ENCODE measurements at regions not wholly inside any gene's neighbourhood (a gene's known extent, or its start where the extent isn't known, plus 50 kb on each side); places are given as distances from the start of the nearest gene placed in this dataset.

GRCh38 chr14:94681300-94682060 lies 69.3 kb downstream of the SERPINA3 start:
- no peaks in the 10 kb centered on the region for H3K27me3 ChIP-seq (ENCODE audit: control insufficient read depth in 1 of 2, insufficient read depth in 2 of 2, low read length in 2 of 2)
- H3K9ac ChIP-seq (ENCODE audit: low read length) = no peak overlapping the region
- H3K4me1 ChIP-seq (ENCODE audit: insufficient read depth, low read length) = peaks cover 7% of the 10 kb centered on the region
- no peak overlapping the region for H3K27ac ChIP-seq (ENCODE audit: low read depth, low read length)
- H3K36me3 ChIP-seq (ENCODE audit: insufficient read depth, low read length) = no peaks in the 10 kb centered on the region
- H3K4me3 ChIP-seq (ENCODE audit: low read depth in 1 of 2, low read length in 2 of 2) = no peak overlapping the region
- H3K9me3 ChIP-seq (ENCODE audit: low read length) = no peaks in the 10 kb centered on the region

GRCh38 chr14:94680862-94681288 lies 68.7 kb downstream of the SERPINA3 start:
- Histone ChIP-seq H3K9ac (ENCODE audit: low read length) (no peak overlapping the region), H3K27ac (ENCODE audit: low read depth, low read length) (no peak overlapping the region), H3K4me3 (ENCODE audit: low read depth in 1 of 2, low read length in 2 of 2) (no peak overlapping the region), H3K4me1 (ENCODE audit: insufficient read depth, low read length) (peaks cover 7% of the 10 kb centered on the region), H3K36me3 (ENCODE audit: insufficient read depth, low read length) (no peaks in the 10 kb centered on the region), H3K27me3 (ENCODE audit: control insufficient read depth in 1 of 2, insufficient read depth in 2 of 2, low read length in 2 of 2) (no peaks in the 10 kb centered on the region), H3K9me3 (ENCODE audit: low read length) (no peaks in the 10 kb centered on the region)

DNA sequence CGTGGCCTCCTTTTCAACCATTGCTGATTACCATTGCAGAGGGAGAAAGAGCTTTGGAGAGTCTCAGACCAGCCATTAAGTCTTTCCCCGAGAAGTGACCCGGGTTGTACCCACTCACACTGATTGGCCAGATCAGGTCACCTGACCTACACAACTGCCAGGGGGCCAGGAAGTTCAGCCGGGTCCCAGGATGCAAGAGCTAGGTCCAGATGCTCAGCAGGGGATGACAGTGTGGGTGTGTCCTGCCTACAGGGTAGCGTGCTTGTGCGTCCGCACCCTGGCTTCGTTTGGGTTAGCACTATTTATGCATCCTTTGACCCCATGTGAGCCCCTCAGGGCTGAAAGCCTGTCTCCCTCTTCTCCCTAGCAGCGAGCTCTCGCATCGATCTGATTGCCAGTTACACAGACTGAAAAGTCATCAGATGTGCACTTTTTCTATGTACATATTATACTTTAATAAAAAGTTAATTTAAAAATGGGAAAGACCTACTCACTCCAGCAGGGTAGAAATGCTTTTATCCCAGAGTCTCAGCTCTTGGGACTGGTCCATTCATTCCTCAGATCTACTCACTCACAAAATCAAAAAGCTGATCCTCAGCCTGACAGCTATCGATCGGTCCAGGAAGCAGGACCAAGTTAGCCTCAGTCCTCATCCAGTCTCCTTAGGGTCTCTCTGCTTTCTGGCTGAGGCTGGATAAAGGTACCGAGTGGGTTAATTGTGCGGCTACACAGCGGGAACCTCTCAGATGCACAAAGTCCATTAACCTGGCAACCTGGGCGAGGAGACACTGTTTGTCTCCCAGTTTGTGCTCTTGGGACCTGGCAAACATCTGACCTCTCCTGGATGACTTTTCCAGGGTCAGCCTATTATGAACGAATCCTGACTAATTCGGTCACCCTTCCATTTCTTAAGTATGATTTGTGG lies 68.0 kb downstream of the SERPINA3 start:
- peaks cover 7% of the 10 kb centered on the region for H3K4me1 ChIP-seq (ENCODE audit: insufficient read depth, low read length)
- H3K36me3 ChIP-seq (ENCODE audit: insufficient read depth, low read length) = no peaks in the 10 kb centered on the region
- no peak overlapping the region for H3K27ac ChIP-seq (ENCODE audit: low read depth, low read length)
- no peak overlapping the region for H3K9ac ChIP-seq (ENCODE audit: low read length)
- no peaks in the 10 kb centered on the region for H3K9me3 ChIP-seq (ENCODE audit: low read length)
- H3K4me3 ChIP-seq (ENCODE audit: low read depth in 1 of 2, low read length in 2 of 2) = no peak overlapping the region
- H3K27me3 ChIP-seq (ENCODE audit: control insufficient read depth in 1 of 2, insufficient read depth in 2 of 2, low read length in 2 of 2) = no peaks in the 10 kb centered on the region

DNA sequence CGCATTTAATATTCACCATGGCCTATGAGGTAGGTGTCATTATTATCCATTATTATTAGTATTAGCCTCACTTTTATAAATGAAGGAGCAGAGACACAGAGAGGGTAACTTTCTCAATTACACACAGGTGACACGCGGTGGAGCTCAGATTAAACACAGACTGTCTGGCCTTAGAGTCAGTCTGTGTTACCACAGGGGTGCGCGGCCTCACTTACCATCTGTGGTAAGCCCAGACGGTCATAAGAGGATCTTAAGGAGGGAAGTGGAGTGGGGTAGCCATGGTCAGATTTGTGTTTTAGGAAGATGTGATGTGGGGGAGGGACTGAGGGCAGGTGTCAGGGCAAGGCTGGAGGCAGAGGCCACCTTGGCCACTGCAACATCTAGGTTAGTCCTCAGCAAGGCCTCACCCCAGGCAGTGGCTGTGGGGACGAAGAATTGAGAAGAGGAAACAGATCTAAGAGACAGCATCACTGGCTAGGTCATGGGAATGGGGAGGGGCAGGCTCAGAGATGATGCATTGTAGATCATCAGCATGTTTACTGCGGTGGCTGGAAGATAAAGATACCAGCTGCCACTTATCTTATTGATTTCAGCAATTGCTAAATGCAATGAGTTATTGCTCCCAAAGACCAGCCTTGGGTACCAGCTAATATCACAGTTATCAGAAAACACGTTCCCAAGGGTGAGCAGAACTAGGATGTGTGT lies 67.1 kb downstream of the SERPINA3 start:
- no peak overlapping the region for H3K27ac ChIP-seq (ENCODE audit: low read depth, low read length)
- H3K9ac ChIP-seq (ENCODE audit: low read length) = no peak overlapping the region
- H3K9me3 ChIP-seq (ENCODE audit: low read length) = no peaks in the 10 kb centered on the region
- H3K4me3 ChIP-seq (ENCODE audit: low read depth in 1 of 2, low read length in 2 of 2) = no peak overlapping the region
- no peaks in the 10 kb centered on the region for H3K36me3 ChIP-seq (ENCODE audit: insufficient read depth, low read length)
- peaks cover 7% of the 10 kb centered on the region for H3K4me1 ChIP-seq (ENCODE audit: insufficient read depth, low read length)
- H3K27me3 ChIP-seq (ENCODE audit: control insufficient read depth in 1 of 2, insufficient read depth in 2 of 2, low read length in 2 of 2) = no peaks in the 10 kb centered on the region

DNA sequence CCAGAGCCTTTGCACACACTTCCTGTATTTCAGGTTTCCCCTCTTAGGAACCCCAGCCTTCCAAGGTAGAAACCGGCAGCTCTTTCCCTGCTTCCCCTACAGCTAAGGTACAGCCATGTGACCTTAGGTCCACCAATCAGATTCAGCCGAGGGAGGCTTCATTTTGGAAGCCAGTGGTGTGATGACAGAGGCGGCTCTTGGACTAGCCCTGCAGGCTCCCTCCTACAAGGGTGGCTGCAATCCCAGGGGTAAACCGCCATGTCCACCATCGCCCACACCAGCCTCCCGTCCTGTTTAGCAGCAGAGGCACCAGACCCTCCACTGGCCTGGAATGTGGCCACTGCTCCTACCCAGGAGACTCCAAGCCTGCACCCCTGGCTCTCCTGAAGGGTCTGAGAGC lies 65.6 kb downstream of the SERPINA3 start:
- no peak overlapping the region for H3K9ac ChIP-seq (ENCODE audit: low read length)
- no peak overlapping the region for H3K4me3 ChIP-seq (ENCODE audit: low read depth in 1 of 2, low read length in 2 of 2)
- no peak overlapping the region for H3K27ac ChIP-seq (ENCODE audit: low read depth, low read length)
- no peaks in the 10 kb centered on the region for H3K9me3 ChIP-seq (ENCODE audit: low read length)
- H3K36me3 ChIP-seq (ENCODE audit: insufficient read depth, low read length) = no peaks in the 10 kb centered on the region
- H3K27me3 ChIP-seq (ENCODE audit: control insufficient read depth in 1 of 2, insufficient read depth in 2 of 2, low read length in 2 of 2) = no peaks in the 10 kb centered on the region
- peaks cover 7% of the 10 kb centered on the region for H3K4me1 ChIP-seq (ENCODE audit: insufficient read depth, low read length)

DNA sequence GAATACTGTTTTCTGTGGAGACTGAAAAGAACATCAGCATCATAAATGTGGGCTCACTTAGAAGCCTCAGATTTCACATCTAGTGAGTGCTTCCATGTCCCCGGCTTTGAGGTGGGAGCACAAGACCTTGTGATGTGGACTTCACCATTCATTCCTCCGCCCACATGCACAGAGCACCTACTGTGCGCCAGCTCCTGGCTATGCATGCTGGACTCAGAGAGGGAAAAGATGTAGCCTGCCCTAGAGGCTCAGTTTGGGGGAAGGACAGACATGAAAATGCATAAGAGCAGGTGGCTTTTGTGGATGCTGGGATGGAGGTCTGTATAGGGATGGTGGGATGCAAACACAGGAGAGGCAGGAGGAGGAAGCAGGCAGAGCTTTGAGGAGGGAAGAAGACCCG lies 65.0 kb downstream of the SERPINA3 start:
- Histone ChIP-seq H3K27ac (ENCODE audit: low read depth, low read length) (no peak overlapping the region), H3K27me3 (ENCODE audit: control insufficient read depth in 1 of 2, insufficient read depth in 2 of 2, low read length in 2 of 2) (no peaks in the 10 kb centered on the region), H3K9me3 (ENCODE audit: low read length) (no peaks in the 10 kb centered on the region), H3K4me1 (ENCODE audit: insufficient read depth, low read length) (peaks cover 7% of the 10 kb centered on the region), H3K4me3 (ENCODE audit: low read depth in 1 of 2, low read length in 2 of 2) (no peak overlapping the region), H3K36me3 (ENCODE audit: insufficient read depth, low read length) (no peaks in the 10 kb centered on the region), H3K9ac (ENCODE audit: low read length) (no peak overlapping the region)

GRCh38 chr14:94676495-94677185 lies 64.4 kb downstream of the SERPINA3 start:
- H3K4me1 ChIP-seq (ENCODE audit: insufficient read depth, low read length) = peaks cover 7% of the 10 kb centered on the region
- H3K4me3 ChIP-seq (ENCODE audit: low read depth in 1 of 2, low read length in 2 of 2) = no peak overlapping the region
- no peaks in the 10 kb centered on the region for H3K9me3 ChIP-seq (ENCODE audit: low read length)
- no peaks in the 10 kb centered on the region for H3K36me3 ChIP-seq (ENCODE audit: insufficient read depth, low read length)
- H3K27me3 ChIP-seq (ENCODE audit: control insufficient read depth in 1 of 2, insufficient read depth in 2 of 2, low read length in 2 of 2) = no peaks in the 10 kb centered on the region
- H3K9ac ChIP-seq (ENCODE audit: low read length) = no peak overlapping the region
- H3K27ac ChIP-seq (ENCODE audit: low read depth, low read length) = no peak overlapping the region

- Histone ChIP-seq H3K4me1 (ENCODE audit: insufficient read depth, low read length) (no peaks in the 10 kb centered on the region), H3K27ac (ENCODE audit: low read depth, low read length) (no peak overlapping the region), H3K9me3 (ENCODE audit: low read length) (no peaks in the 10 kb centered on the region), H3K9ac (ENCODE audit: low read length) (no peak overlapping the region), H3K27me3 (ENCODE audit: control insufficient read depth in 1 of 2, insufficient read depth in 2 of 2, low read length in 2 of 2) (no peaks in the 10 kb centered on the region), H3K4me3 (ENCODE audit: low read depth in 1 of 2, low read length in 2 of 2) (no peak overlapping the region), H3K36me3 (ENCODE audit: insufficient read depth, low read length) (no peaks in the 10 kb centered on the region)
Observed at GRCh38 chr14:94675036-94675435, 62.8 kb downstream of the SERPINA3 start.

DNA sequence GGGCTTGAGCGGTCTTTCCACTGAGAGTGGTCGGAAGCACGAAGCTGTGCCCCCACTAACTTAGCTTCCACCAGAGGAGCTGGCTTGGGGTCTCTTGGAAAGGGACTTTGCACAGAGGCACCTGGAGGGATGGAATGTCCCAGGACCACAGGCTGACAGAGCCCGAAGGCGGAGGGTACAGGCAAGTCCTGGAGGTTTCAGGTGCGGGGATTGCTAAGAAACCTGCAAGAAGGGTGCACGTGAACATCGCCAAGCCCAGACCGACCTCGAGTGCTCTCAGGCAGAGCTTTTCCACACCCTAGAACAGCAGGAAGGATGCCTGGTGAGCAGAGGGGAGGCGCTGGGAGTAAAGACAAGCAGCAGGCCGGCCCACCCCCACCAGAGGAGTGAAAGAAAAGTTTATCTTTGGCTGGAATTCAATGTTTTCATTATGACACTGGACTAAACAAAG lies 61.6 kb downstream of the SERPINA3 start:
- Histone ChIP-seq H3K27me3 (ENCODE audit: control insufficient read depth in 1 of 2, insufficient read depth in 2 of 2, low read length in 2 of 2) (no peaks in the 10 kb centered on the region), H3K27ac (ENCODE audit: low read depth, low read length) (no peak overlapping the region), H3K9me3 (ENCODE audit: low read length) (no peaks in the 10 kb centered on the region), H3K4me1 (ENCODE audit: insufficient read depth, low read length) (no peaks in the 10 kb centered on the region), H3K9ac (ENCODE audit: low read length) (no peak overlapping the region), H3K4me3 (ENCODE audit: low read depth in 1 of 2, low read length in 2 of 2) (no peak overlapping the region), H3K36me3 (ENCODE audit: insufficient read depth, low read length) (no peaks in the 10 kb centered on the region)
